ENCODE measurements at regions not wholly inside any gene's neighbourhood (a gene's known extent, or its start where the extent isn't known, plus 50 kb on each side); places are given as distances from the start of the nearest gene placed in this dataset.
"Not testable (repeated sequence)": the region's sequence is repeated elsewhere in the genome, so short reads cannot be mapped to it uniquely, and the experiment has no call there.

GRCh38 chr6:169378620-169379381 lies 125.2 kb upstream of the THBS2 start:
- no peak for DNase-seq

DNA sequence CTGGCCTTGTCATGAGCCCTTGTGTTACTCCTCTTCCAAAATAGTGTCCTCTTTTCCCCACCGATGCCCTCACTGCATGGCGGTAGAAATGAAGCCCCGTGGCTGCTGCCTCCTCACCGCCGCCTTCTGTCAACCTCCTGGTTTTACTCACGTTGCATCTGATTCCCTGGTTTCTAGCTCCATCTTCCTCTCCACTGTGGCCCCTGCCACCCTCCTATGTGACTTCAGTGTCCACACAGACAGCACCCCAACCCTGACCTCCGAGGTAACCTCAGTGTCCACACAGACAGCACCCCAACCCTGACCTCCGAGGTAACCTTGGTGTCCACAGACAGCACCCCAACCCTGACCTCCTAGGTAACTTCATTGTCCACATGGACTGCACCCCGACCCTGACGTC lies 122.8 kb upstream of the THBS2 start:
- DNase-seq, result no peak

- no peak for DNase-seq
Measured at GRCh38 chr6:169372589-169372988, 118.9 kb upstream of the THBS2 start.

DNA sequence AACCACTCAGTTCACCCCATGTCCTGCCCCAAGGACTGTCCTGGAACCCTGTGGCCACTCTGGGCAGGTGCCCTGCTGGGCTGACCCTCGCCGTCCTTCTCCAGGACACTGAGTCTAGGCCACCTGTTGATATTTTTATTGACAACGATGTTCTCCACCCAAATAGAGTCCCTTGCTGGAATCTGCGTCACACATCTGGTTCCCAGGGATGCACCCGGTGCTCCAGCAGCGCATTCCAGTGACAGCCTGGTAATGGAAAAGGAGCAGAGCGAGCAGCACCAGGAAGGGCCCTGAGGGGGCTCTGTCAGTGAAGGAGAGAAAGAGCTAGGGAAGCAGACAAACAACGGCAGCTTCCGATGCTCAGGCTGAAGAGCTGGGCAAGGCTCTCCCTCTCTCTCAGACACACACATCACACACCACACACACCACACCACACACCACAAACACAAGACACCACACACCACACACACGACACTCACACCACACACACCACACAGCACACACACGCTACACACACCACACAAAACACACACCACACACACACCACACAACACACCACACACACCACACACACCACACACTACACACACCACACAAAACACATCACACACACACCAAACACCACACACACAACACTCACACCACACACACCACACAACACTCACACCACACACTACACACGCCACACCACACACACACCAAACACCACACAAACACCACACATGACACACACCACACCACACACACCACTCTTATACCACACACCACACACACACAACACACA lies 117.9 kb upstream of the THBS2 start:
- DNase-seq, result peak; percentile 12

DNA sequence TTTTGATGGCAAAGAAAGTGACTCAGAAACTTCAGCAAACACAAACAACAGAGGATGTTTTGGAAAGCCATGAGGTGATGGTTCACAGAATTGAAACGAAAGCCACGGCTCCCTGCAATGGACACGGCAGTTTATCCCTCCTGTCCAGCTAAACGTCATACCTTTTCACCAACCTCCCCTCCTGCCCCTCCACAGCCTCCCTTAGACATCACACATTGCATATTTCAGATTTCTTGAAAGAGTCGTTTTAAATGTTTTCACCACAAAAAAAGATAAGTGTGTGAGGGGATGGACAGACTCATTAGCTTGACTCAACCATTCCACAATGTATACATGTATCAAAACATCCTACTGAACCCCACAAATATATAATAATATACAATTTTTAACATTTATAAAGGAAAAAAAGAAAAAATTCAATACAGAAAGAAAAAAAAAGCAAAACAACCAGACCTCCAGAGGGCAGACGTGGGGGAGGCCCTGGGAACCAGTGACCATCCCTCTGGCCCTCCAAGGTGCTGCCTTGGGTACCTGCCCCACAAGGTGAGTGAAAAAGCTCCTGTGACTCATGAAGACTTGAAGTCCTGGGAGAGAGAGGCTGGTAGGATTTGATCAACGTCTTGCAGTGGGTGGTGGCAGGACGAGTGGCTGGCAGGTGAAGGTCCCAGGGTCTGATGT lies 117.2 kb upstream of the THBS2 start:
- no peak for DNase-seq

- DNase-seq, result no peak
Measured at GRCh38 chr6:169370054-169370453, 116.4 kb upstream of the THBS2 start.

- DNase-seq, result no peak
Measured at GRCh38 chr6:169368200-169368599, 114.6 kb upstream of the THBS2 start.

- DNase-seq, result no peak
Measured at GRCh38 chr6:169367507-169367906, 113.9 kb upstream of the THBS2 start.

DNA sequence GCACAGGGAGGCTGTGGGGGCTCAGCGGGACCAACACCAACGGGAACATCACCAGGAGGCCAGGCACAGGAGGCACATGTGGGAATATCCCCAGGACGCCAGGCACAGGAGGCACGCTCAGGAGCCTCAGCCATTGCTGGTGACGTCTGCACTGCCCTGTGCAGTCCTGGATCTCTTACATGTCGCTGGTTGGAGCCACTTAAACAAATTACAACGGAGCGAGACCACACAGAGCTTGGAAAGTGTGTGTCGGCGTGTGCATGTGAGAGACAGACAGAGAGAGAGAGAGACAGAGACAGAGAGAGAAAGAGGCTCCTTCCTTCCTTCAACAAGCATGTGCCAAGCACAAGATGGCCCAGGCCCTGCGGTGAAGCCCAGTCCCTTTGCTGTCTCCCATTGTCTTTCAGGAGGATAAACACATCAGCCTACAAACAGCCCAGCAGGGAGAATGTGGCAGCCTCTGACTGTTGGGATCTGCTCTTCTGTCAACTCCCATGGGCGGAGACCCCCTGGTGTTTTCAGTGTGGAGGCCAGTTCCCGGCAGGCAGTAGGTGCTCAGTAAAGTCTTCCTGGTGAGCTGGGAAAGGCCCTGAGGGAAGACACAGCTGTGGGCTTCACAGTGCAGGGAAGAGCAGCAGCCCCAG lies 112.7 kb upstream of the THBS2 start:
- DNase-seq, result no peak

GRCh38 chr6:169365567-169366257 lies 112.1 kb upstream of the THBS2 start:
- DNase-seq, result no peak

DNA sequence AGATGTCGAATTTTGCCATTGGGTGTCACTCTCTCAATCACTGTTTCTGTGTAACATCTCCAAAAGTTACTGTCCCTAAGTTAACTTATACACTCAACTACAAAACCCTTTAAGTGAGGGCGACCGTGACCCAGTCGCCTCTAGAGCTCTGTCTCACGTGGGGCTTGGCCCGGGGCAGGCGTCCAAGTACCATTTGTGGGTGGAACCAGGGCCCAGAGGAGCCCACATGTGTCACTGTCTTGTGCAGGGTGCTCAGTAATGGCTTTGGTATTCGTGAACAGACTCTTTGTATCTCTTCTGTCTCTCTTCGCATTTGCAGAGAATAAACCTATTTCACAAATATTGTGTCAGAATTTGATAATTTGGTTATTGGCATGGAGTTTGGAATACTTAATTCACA lies 109.9 kb upstream of the THBS2 start:
- peak; percentile 26 for DNase-seq

GRCh38 chr6:169362501-169363121 lies 109.0 kb upstream of the THBS2 start:
- DNase-seq, result peak; percentile 46

DNA sequence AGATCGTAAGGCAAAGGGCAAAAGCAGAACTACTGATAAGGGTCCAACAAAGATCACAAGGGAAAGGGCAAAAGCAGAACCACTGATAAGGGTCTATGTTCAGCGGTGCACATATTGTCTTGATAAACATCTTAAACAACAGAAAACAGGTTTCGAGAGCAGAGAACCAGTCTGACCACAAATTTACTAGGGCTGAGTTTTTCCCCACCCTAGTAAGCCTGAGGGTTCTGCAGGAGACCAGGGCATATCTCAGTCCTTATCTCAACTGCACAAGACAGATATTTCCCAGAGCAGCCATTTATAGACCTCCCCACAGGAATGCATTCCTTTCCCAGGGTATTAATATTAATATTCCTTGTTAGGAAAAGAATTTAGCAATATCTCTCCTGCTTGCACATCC lies 101.4 kb upstream of the THBS2 start:
- not testable (repeated sequence) for DNase-seq

DNA sequence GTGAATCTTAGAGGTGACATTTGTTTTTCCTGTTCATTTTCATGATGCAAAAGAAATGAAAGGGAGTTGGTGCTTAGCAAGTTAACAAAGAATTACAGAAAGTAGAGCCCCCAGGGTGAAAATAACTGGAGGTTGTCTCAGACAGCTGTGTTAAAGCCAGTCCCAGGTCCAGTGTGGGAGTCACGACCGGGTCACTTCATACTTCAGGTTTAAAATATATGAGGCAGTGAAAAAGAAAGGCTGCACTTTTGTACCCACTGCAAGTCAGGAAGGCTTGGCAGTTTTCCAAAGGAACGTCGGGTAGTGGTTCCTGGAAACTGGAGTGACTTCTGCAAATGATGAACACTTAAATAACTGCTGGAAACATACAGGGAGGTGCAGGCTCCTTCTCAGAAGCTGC lies 91.5 kb upstream of the THBS2 start:
- DNase-seq, result no peak

DNA sequence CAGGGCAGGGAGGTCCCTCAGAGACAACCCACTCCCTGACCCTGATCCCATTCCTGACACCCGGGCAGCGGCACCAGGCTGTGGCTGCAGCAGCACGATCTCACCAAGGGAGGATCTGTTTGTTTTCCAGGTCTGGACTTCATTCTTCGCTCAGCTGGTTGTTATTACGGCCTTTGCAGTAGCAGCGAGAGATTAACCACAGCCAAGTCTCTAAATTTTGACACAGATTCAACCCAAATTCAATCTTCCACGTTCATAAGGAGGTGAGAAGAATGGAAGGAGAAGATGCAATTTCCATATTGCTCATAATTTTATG lies 91.1 kb upstream of the THBS2 start:
- DNase-seq, result no peak

DNA sequence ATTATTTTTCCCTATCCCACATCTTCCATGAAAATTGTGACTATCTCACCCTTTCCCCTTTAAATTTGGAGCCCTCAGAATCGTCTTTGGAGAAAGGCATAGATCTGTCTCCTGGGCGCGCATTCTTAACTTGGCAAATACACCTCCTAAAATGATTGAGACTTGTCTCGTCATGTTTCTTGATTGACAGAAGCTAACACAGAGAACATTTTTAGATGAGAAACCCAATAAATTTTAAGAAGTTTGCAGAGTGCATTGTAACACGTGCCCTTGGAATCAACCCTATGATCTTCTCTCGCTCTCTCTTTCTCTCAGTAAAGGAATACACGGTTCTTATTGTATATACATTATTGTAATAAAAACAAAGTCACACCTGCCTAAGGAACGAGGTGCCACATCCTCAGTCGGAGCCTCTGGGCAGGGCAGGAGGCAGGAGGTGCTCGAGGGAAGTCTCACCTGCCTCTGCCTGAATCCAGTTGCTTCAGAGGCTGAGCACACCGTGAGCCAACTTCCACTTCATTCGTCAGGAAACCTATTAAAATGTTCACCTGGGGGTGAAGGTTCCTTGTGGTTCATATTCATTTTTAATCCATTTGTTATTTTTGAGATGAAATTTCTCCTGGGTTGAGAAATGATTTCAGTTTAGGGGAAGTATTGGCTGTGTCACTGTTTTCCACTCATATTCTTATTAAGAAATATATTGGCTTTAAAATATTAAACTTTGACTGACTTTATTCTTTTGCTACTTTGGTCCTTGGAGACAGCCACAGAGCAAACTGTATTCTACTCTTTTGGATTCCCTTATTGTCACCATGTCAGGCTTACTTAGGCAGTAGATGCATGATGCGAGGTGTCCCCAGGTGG lies 90.5 kb upstream of the THBS2 start:
- DNase-seq, result no peak

DNA sequence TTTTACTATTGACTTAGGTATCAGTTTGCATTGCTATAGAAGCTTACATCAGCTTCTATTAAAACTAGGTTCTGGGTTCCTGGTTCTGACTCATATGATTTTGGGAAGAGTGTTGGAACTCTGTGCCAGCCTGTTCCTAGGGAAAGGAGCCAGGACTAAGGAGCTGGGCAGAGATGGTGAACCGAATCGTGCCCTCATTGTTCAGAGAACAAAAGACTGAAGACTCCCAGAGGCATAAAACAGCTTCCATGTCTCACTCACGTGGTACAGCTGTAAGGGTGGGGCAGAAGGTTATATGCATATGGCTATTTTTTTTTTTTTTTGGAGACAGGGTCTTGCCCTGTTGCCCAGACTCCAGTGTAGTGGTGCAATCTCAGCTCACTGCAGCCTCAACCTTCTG lies 89.1 kb upstream of the THBS2 start:
- DNase-seq, result no peak

- DNase-seq, result no peak
Measured at GRCh38 chr6:169341706-169342105, 88.1 kb upstream of the THBS2 start.

- no peak for DNase-seq
Measured at GRCh38 chr6:169341065-169341464, 87.4 kb upstream of the THBS2 start.

DNA sequence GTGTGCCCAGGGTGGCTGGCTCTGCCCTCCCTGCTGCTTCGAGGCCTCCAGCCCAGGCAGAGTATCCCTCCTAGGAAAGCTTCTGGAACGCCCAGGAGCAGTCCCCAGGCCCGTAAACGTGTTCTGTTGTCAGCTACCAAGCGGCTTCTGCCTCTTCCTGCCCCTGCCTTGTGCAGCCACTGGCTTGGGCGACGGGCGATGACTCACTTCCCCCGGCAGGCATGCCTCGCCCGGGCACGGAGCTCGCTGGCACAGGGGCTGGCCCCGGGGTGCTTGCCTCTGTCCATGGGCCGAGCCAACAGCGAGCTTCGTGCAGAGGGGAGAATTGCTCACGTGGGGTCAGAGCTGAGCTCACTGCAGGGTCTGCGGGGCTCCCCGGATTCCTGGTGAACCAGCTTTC lies 86.7 kb upstream of the THBS2 start:
- DNase-seq, result no peak

- DNase-seq, result no peak
Measured at GRCh38 chr6:169339731-169340309, 86.2 kb upstream of the THBS2 start.
